Omental fat pad (tissue), 3 donors: ENCODE measurements at regions not wholly inside any gene's neighbourhood (a gene's known extent, or its start where the extent isn't known, plus 50 kb on each side); places are given as distances from the start of the nearest gene placed in this dataset.

Experiments used
- ATAC-seq: fragments of 150-250 bp; one replicate; pipeline ENCODE4 v1.9.1; 2016; ENCODE audit warnings: mild to moderate bottlenecking, moderate library complexity; ENCODE audit not compliant: low FRiP score
- DNase-seq: peaks from one replicate; pipeline ENCODE4 v3.0.0-alpha.2; 2019; ENCODE audit warnings: low spot score
- TF ChIP-seq, protein P1 (sequence below), 3 donors: fragments of 450-650 bp; IDR thresholded peaks; one replicate each; pipeline ENCODE4 v1.5.1; 2016 to 2017; ENCODE audit warnings: antibody characterized with exemption in 3 of 3, mild to moderate bottlenecking in 3 of 3, moderate library complexity in 2 of 3

DNA sequence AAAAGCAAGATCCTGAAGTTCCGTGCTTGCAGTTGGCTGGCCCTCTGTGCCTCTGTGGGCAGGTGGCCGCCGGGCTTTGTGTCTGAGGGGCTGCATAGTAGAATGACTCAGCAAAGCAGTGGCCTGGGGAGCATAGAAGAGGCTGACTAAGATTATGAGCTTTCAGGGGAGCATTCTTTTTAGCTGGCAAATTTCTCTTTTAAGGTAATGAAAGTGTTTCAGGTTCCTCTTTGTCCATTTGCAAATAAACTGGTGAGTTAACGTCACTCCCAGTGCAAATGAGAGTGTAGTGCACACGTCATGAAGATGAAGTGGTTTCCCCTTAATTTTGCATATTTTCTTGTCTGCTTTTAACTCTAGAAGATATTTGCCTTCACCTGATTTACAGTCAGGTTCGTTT lies 98.6 kb downstream of the BCL2L11 start:
- TF ChIP-seq, protein P1, sequence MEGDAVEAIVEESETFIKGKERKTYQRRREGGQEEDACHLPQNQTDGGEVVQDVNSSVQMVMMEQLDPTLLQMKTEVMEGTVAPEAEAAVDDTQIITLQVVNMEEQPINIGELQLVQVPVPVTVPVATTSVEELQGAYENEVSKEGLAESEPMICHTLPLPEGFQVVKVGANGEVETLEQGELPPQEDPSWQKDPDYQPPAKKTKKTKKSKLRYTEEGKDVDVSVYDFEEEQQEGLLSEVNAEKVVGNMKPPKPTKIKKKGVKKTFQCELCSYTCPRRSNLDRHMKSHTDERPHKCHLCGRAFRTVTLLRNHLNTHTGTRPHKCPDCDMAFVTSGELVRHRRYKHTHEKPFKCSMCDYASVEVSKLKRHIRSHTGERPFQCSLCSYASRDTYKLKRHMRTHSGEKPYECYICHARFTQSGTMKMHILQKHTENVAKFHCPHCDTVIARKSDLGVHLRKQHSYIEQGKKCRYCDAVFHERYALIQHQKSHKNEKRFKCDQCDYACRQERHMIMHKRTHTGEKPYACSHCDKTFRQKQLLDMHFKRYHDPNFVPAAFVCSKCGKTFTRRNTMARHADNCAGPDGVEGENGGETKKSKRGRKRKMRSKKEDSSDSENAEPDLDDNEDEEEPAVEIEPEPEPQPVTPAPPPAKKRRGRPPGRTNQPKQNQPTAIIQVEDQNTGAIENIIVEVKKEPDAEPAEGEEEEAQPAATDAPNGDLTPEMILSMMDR (IDR thresholded peaks at IDR 0.05): no peak
- ATAC-seq: no peak
- no peak for DNase-seq

DNA sequence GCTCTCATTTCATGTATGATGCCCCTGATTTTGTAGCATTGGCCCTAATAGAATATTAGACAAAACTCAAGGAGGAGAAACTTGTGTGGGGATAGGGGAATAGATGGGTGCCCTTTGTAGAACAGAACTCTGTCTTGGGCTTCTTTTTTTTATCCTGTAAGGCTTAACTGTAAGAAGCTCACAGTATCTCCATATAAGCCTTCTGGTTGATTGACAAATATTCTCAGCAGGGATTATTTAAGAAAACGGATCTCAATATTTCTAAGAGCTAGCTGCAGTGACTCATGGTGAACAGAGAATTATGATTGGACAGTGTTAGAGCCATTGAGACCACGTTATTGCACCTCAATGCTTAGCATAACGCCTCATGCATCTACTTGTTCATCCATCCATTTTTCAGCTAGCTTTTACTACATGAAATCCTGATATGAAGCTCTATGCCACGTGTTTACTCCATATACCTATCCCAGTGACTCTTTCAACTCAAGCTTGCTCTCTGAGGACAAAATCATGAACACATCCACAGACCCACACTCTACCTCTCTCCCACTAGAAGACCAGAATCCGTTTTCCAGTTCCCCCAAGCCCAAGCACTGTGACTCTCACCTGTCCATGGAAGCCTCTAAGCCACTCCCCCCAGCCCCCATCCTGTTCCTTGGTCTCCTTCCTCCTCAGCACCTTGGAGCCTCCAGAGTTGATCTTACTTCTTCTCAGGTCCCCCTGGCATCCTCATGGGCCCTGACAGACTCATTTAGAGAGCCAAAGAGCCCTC lies 99.2 kb downstream of the BCL2L11 start:
- DNase-seq: no peak
- TF ChIP-seq, protein P1 (IDR thresholded peaks at IDR 0.05): no peak
- ATAC-seq: no peak

DNA sequence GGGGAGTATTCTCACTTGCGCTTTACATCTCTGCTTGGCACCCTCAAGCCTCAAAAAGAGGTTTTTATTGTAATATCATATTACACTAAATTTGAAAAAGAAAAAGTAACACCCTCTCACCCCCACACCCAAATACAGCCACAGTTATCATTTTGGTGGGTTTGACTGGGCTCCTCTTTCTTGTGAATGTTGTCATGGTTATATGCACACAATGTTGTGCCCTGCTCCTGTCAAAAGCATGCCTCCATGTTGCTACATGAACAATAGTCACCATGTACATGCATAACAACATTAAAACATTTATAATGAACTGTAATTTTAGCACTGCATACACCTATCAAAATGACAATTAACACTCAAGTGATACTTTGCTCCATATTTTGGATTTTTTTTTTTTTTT lies 100.2 kb downstream of the BCL2L11 start:
- DNase-seq: no peak
- ATAC-seq: no peak
- TF ChIP-seq, protein P1 (IDR thresholded peaks at IDR 0.05): no peak

DNA sequence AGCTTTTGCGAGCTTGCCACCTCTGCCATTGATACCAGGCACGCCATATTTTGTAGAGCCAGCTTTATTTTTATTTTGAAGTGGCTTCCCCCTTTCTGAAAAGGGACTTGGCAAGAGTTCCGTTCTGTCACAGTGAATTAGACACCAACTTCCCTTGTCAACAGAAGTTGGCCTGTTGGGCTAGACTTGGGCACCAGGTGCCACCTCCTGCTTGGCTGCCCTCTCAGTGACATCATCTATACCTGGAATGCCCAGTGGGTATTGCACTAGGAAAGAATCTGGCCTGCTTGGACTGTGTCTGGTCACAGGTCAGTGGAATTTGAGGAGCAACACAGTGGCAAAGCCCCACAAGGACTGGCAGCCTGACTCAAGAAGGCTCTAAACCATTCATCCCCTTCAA lies 101.0 kb downstream of the BCL2L11 start:
- ATAC-seq (no peak), DNase-seq (no peak)

DNA sequence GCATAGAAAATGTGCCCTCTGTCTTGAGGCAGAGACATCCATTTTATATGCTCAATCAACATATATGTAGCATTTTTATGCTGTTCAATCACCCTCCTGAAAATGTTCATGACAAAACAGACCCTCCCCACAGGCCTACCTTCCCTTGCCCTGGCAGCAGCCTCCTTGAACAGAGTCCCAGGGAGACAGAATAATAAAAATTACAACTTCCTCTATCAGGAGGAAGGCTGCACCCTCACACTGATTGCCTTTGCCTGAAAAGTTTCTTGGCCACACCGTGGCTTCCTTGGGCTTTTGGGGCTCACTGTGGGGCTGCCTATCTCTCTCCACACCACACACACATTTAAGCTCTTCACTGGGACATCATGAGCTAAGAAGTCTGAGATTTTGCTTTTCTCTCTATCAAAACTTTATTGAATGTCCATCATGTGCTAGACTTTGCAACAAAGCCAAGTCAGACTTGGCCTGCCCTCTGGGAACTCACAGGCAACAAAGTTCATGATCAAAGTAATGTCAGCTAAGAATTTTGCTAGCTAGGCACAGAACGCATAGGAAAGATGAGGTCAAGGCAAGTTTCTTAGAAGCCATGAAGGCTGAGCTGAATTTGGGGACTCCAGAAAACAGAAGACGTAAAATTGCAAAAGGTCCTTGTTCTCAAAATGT lies 101.6 kb downstream of the BCL2L11 start:
- ATAC-seq (no peak), DNase-seq (no peak)
- TF ChIP-seq, protein P1 (IDR thresholded peaks at IDR 0.05): no peak

More for the DNA sequence above, 101.0 kb downstream of the BCL2L11 start:
- TF ChIP-seq, protein P1 (IDR thresholded peaks at IDR 0.05): no peak

DNA sequence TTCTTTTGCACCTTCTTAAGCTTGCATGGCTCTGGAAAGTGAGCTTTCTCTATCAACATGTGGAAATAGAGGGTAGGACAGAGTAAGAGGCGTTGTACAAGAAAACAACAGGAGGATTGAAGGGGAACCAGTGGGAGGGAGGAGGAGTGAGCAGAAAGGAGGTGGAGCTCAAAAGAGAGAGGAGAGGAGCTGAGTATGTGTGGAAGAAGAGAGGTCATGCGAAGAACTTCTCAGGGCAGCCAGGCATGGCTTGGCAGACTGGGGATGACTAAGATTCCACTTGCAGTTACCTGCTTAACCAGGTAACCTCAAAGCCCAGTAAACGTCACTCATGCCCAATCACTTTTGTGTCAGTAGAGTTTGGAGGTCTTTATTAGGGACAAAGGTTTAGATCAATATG lies 105.1 kb downstream of the BCL2L11 start:
- no peak for ATAC-seq

More for the DNA sequence above, 105.1 kb downstream of the BCL2L11 start:
- DNase-seq: no peak
- TF ChIP-seq, protein P1 (IDR thresholded peaks at IDR 0.05): no peak
